SK-N-SH treated with all-trans-retinoic acid at 6 μM for 48 hours (cell line): ENCODE measurements at regions not wholly inside any gene's neighbourhood (a gene's known extent, or its start where the extent isn't known, plus 50 kb on each side); places are given as distances from the start of the nearest gene placed in this dataset.

Source experiments
- ATAC-seq: fragments of 200-7000 bp; cut with Tn5 transposase; 3 replicates; pipeline ENCODE4 v1.9.1; 2020; ENCODE audit warnings: mild to moderate bottlenecking, moderate library complexity
- CSDC2 ChIP-seq: fragments of 250-450 bp; sonication (Bioruptor Pico); IDR thresholded peaks from 2 replicates; pipeline ENCODE4 v1.5.0; 2020; ENCODE audit warnings: mild to moderate bottlenecking, moderate library complexity
- GLIS3 ChIP-seq: fragments of 250-450 bp; sonication (Bioruptor Pico); IDR thresholded peaks from 2 replicates; pipeline ENCODE4 v1.5.0; 2020; ENCODE audit warnings: mild to moderate bottlenecking, moderate library complexity
- ISL1 ChIP-seq: fragments of 250-450 bp; sonication (Bioruptor Pico); IDR thresholded peaks from 2 replicates; pipeline ENCODE4 v2.1.2; 2022; ENCODE audit warnings: mild to moderate bottlenecking, moderate library complexity
- OSR1 ChIP-seq: fragments of 250-450 bp; sonication (Bioruptor Pico); IDR thresholded peaks from 2 replicates; pipeline ENCODE4 v1.8.0; 2022; ENCODE audit warnings: moderate library complexity, mild to moderate bottlenecking, inconsistent platforms
- POU6F1 ChIP-seq: fragments of 250-450 bp; sonication (Bioruptor Pico); IDR thresholded peaks from 2 replicates; pipeline ENCODE4 v1.8.0; 2021; ENCODE audit warnings: low read depth, mild to moderate bottlenecking, moderate library complexity, borderline replicate concordance
- PPARA ChIP-seq: fragments of 250-450 bp; sonication (Bioruptor Pico); IDR thresholded peaks from 2 replicates; pipeline ENCODE4 v1.5.0; 2020; ENCODE audit warnings: mild to moderate bottlenecking, borderline replicate concordance
- SNAI2 ChIP-seq: fragments of 250-450 bp; sonication (Bioruptor Pico); IDR thresholded peaks from 2 replicates; pipeline ENCODE4 v1.5.0; 2020; ENCODE audit warnings: mild to moderate bottlenecking, moderate library complexity
- TSHZ2 ChIP-seq: fragments of 250-450 bp; sonication (Bioruptor Pico); IDR thresholded peaks from 2 replicates; pipeline ENCODE4 v1.5.0; 2020; ENCODE audit warnings: mild to moderate bottlenecking, moderate library complexity
- ZFP3 ChIP-seq: fragments of 250-450 bp; sonication (Bioruptor Pico); IDR thresholded peaks from 2 replicates; pipeline ENCODE4 v1.5.0; 2020; ENCODE audit warnings: mild to moderate bottlenecking, moderate library complexity
- ZFP30 ChIP-seq: fragments of 450-650 bp; formaldehyde crosslinking; IDR thresholded peaks from 2 replicates; pipeline ENCODE4 v1.5.0; 2022; ENCODE audit warnings: mild to moderate bottlenecking, moderate library complexity
- ZNF565 ChIP-seq: fragments of 450-650 bp; formaldehyde crosslinking; conservative IDR thresholded peaks from 2 replicates; pipeline ENCODE4 v1.5.0; 2020; ENCODE audit warnings: low read depth, mild to moderate bottlenecking, moderate library complexity
- ZNF8 ChIP-seq: fragments of 450-650 bp; formaldehyde crosslinking; IDR thresholded peaks from 2 replicates; pipeline ENCODE4 v1.5.0; 2020; ENCODE audit warnings: mild to moderate bottlenecking, moderate library complexity

- TF ChIP-seq ISL1 (CRISPR knock-in tag) (no peak), PPARA (CRISPR knock-in tag) (no peak), CSDC2 (no peak), ZNF565 (CRISPR knock-in tag) (no peak), OSR1 (CRISPR knock-in tag) (no peak), ZFP30 (CRISPR knock-in tag) (no peak), ZNF8 (CRISPR knock-in tag) (no peak), GLIS3 (CRISPR knock-in tag) (no peak), SNAI2 (CRISPR knock-in tag) (no peak), ZFP3 (CRISPR knock-in tag) (no peak), POU6F1 (no peak), TSHZ2 (no peak)
- ATAC-seq = no peak
These were observed 50.1 kb upstream of the ADAMTS16 start for GRCh38 chr5:5089895-5090649.
